ENCODE measurements at regions not wholly inside any gene's neighbourhood (a gene's known extent, or its start where the extent isn't known, plus 50 kb on each side); places are given as distances from the start of the nearest gene placed in this dataset.

GRCh38 chr7:56578612-56579011 lies 462.4 kb upstream of the NUPR2 start:
- H3K36me3 ChIP-seq = no peaks in the 10 kb centered on the region
- H3K27ac ChIP-seq = no peak overlapping the region
- H3K9me3 ChIP-seq = peaks cover 0 to 9% (median 0%) of the 10 kb centered on the region in 3 donors
- H3K27me3 ChIP-seq = no peaks in the 10 kb centered on the region
- no peak overlapping the region for H3K4me3 ChIP-seq
- TF ChIP-seq EP300 (IDR thresholded peaks at IDR 0.05) (no peak), POLR2A (IDR thresholded peaks at IDR 0.05) (no peak), POLR2AphosphoS5 (IDR thresholded peaks at IDR 0.05) (no peak), CTCF (IDR thresholded peaks at IDR 0.05) (no peak)
- H3K4me1 ChIP-seq = no peaks in the 10 kb centered on the region
- no peak for ATAC-seq
- 36 to 38% methylated on average over 2 of the region's 2 CpGs for WGBS, 2 donors (ENCODE audit: low coverage in 1 of 2)

- no peaks in the 10 kb centered on the region for H3K27me3 ChIP-seq
- no peak overlapping the region for H3K4me3 ChIP-seq
- peaks cover 0 to 10% (median 0%) of the 10 kb centered on the region in 3 donors for H3K9me3 ChIP-seq
- no peak for ATAC-seq
- TF ChIP-seq CTCF (IDR thresholded peaks at IDR 0.05) (no peak), EP300 (IDR thresholded peaks at IDR 0.05) (no peak), POLR2AphosphoS5 (IDR thresholded peaks at IDR 0.05) (no peak), POLR2A (IDR thresholded peaks at IDR 0.05) (no peak)
- H3K4me1 ChIP-seq = no peaks in the 10 kb centered on the region
- no peak overlapping the region for H3K27ac ChIP-seq
- 63 to 67% methylated on average over 1 of the region's 1 CpG for WGBS, 2 donors (ENCODE audit: low coverage in 1 of 2)
- no peaks in the 10 kb centered on the region for H3K36me3 ChIP-seq
Observed at GRCh38 chr7:56570968-56571367, 454.8 kb upstream of the NUPR2 start.

- Histone ChIP-seq H3K27me3 (peaks cover 24% of the 10 kb centered on the region), H3K36me3 (no peaks in the 10 kb centered on the region), H3K4me3 (peak overlapping the region in 1 of 2 donors; percentile 37), H3K4me1 (no peaks in the 10 kb centered on the region), H3K9me3 (peaks cover 0 to 52% (median 0%) of the 10 kb centered on the region in 3 donors), H3K27ac (no peak overlapping the region)
- TF ChIP-seq POLR2A (IDR thresholded peaks at IDR 0.05) (no peak), EP300 (IDR thresholded peaks at IDR 0.05) (no peak), CTCF (IDR thresholded peaks at IDR 0.05) (no peak), POLR2AphosphoS5 (IDR thresholded peaks at IDR 0.05) (no peak)
- 35 to 39% methylated on average over 5 of the region's 37 CpGs for WGBS, 2 donors (ENCODE audit: low coverage in 1 of 2)
- no peak for ATAC-seq
Observed at GRCh38 chr7:56538541-56539429, 422.6 kb upstream of the NUPR2 start.

GRCh38 chr7:56537952-56538351 lies 421.7 kb upstream of the NUPR2 start:
- peak overlapping the region in 1 of 4 donors; percentile 46 for H3K27ac ChIP-seq
- WGBS, 2 donors (ENCODE audit: low coverage in 1 of 2) = 26 to 35% methylated on average over 6 to 7 of the region's 19 CpGs
- H3K36me3 ChIP-seq = no peaks in the 10 kb centered on the region
- TF ChIP-seq CTCF (IDR thresholded peaks at IDR 0.05) (no peak), POLR2AphosphoS5 (IDR thresholded peaks at IDR 0.05) (no peak), EP300 (IDR thresholded peaks at IDR 0.05) (no peak), POLR2A (IDR thresholded peaks at IDR 0.05) (no peak)
- no peaks in the 10 kb centered on the region for H3K4me1 ChIP-seq
- peaks cover 0 to 52% (median 0%) of the 10 kb centered on the region in 3 donors for H3K9me3 ChIP-seq
- H3K27me3 ChIP-seq = peaks cover 24% of the 10 kb centered on the region
- ATAC-seq = peak; percentile 7
- peak overlapping the region in 1 of 2 donors; percentile 37 for H3K4me3 ChIP-seq

- 28 to 36% methylated on average over 4 to 5 of the region's 20 CpGs for WGBS, 2 donors (ENCODE audit: low coverage in 1 of 2)
- peak overlapping the region in 1 of 2 donors; percentile 37 for H3K4me3 ChIP-seq
- no peaks in the 10 kb centered on the region for H3K4me1 ChIP-seq
- TF ChIP-seq CTCF (IDR thresholded peaks at IDR 0.05) (no peak), POLR2AphosphoS5 (IDR thresholded peaks at IDR 0.05) (no peak), POLR2A (IDR thresholded peaks at IDR 0.05) (no peak), EP300 (IDR thresholded peaks at IDR 0.05) (no peak)
- H3K27ac ChIP-seq = peak overlapping the region in 1 of 4 donors; percentile 46
- H3K27me3 ChIP-seq = peaks cover 24% of the 10 kb centered on the region
- H3K9me3 ChIP-seq = peaks cover 0 to 52% (median 0%) of the 10 kb centered on the region in 3 donors
- ATAC-seq = no peak
- no peaks in the 10 kb centered on the region for H3K36me3 ChIP-seq
Observed at GRCh38 chr7:56537477-56537876, 421.3 kb upstream of the NUPR2 start.
